AG09309 (cell line): ENCODE measurements at regions not wholly inside any gene's neighbourhood (a gene's known extent, or its start where the extent isn't known, plus 50 kb on each side); places are given as distances from the start of the nearest gene placed in this dataset.

Experiments
- DNase-seq: peaks from one replicate; pipeline ENCODE4 v3.0.0-alpha.2; 2010; ENCODE audit warnings: low read depth
- H3K4me3 ChIP-seq: 2 replicates; pipeline ENCODE4 v1.5.1; 2011; ENCODE audit warnings: mild to moderate bottlenecking, low read depth, low read length, moderate library complexity; ENCODE audit not compliant: control insufficient read depth
- CTCF ChIP-seq: IDR thresholded peaks from 2 replicates; pipeline ENCODE4 v1.5.1; 2011; ENCODE audit warnings: mild to moderate bottlenecking, low read depth, low read length, inconsistent platforms; ENCODE audit not compliant: insufficient read depth, control insufficient read depth; ENCODE audit errors: missing control alignments

DNA sequence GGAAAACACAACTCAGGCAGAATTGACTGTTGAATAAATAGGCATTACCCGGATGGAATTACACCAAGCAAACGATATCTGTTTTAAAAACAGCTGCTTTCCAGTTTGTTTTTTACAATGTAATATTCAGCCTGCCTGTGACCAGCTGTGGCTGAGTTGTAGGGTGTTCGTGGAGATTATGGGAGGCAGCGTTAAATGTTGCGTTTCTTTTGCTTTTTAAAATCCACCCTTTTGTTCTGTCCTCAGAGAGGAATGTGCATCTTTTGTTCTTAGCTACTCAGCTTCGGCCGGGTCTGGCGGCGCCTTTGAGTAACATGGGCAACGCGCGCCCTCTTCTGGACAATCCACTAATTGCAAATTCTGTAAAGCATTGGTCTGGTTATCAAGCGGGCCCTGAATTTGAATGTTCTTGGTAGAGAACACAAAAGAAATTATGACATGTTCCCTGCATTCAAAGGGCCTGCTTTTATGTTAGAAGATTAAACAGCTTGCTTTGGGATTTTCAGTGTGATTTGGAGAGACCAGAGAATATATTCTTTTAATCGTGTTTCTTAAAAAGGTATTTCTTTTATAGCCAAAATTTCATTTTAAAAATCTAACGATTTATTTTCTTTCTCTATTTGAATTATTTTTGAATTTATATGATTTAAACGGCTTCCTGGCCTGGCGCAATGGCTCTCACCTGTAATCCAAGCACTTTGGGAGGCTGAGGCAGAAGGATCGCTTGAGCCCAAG lies 76.3 kb upstream of the TRIM2 start:
- no peak overlapping the region for H3K4me3 ChIP-seq
- peak; percentile 80 for TF ChIP-seq CTCF
- DNase-seq: no peak

GRCh38 chr4:153131596-153131995 lies 72.6 kb upstream of the TRIM2 start:
- peak; percentile 16 for TF ChIP-seq CTCF
- no peak overlapping the region for H3K4me3 ChIP-seq
- no peak for DNase-seq

DNA sequence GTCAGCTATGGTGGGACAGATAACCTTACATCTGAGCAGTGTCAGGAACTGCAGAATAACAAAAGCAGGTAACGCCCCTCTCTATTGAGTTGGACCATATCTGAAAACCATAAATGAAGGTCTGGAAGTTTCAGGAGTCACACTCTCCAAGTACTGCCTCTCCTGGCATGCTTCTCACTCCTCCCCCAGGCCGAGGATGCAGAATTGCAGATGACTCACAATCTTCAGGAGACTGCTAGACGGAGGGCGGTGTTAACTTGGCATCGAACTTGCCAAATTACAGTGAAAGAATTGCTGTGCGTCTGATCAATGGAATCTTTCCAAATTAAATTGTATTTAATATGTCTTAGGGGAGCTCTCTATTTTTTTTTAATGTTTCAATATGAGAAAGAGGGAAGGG lies 67.1 kb upstream of the TRIM2 start:
- DNase-seq: peak; percentile 78
- H3K4me3 ChIP-seq: no peak overlapping the region
- TF ChIP-seq CTCF: no peak

- DNase-seq: no peak
- TF ChIP-seq CTCF: no peak
- no peak overlapping the region for H3K4me3 ChIP-seq
These were observed 66.3 kb upstream of the TRIM2 start for GRCh38 chr4:153137677-153138630.

GRCh38 chr4:153138736-153139135 lies 65.5 kb upstream of the TRIM2 start:
- H3K4me3 ChIP-seq: no peak overlapping the region
- no peak for TF ChIP-seq CTCF
- DNase-seq: no peak

DNA sequence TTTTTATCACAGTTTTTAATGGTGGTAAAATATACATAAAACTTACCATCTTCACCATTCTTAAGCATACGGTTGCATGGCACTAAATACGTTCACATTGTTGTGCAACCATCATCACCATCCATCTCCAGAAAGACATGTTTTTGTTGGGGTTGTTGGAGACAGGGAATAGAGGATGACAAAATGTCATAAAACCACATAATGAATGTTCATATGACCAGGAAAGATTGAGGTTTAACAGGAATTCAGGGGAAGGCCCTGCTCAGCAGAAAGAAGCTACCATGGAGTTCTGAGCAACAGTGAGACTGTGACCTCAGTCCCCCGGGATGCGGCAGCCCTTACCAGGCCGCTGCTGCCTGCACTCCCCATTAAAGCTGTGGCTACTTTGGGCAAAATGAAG lies 63.9 kb upstream of the TRIM2 start:
- no peak for DNase-seq
- no peak for TF ChIP-seq CTCF
- H3K4me3 ChIP-seq: no peak overlapping the region
